ENCODE measurements at regions not wholly inside any gene's neighbourhood (a gene's known extent, or its start where the extent isn't known, plus 50 kb on each side); places are given as distances from the start of the nearest gene placed in this dataset.

DNA sequence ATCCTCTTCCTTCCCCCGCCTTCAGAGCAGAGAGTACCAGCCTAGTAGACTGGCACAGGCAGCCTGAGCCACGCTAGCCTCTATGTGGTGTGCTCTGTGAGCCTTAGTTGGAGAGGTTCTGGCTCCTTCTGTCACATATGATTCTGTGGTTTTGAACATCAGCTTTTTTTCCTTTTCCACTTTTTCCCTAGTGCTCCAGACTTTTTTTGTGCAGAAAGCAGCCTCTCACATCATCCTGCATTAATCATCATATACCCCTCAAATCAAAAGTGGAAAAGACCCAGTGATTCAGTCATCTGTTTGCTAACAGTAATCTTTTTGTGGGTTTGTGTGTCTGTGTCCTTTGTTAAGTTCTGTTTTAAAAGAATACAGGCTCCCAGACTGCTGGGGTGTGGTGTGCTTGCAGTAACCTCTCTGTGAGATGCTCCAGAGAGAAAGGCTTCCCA, 663.9 kb upstream of the RGMB start:
- DNase-seq = no peak
- 79 to 81% methylated on average over 2 of the region's 2 CpGs for WGBS, 2 donors
- no peaks in the 10 kb centered on the region for H3K36me3 ChIP-seq
- no peaks in the 10 kb centered on the region for H3K9me3 ChIP-seq
- intact Hi-C loops (cut with DNase I) = no loop called here
- H3K4me1 ChIP-seq = no peaks in the 10 kb centered on the region
- H3K27me3 ChIP-seq = no peaks in the 10 kb centered on the region
- no peak overlapping the region for H3K27ac ChIP-seq
- TF ChIP-seq, protein P1, sequence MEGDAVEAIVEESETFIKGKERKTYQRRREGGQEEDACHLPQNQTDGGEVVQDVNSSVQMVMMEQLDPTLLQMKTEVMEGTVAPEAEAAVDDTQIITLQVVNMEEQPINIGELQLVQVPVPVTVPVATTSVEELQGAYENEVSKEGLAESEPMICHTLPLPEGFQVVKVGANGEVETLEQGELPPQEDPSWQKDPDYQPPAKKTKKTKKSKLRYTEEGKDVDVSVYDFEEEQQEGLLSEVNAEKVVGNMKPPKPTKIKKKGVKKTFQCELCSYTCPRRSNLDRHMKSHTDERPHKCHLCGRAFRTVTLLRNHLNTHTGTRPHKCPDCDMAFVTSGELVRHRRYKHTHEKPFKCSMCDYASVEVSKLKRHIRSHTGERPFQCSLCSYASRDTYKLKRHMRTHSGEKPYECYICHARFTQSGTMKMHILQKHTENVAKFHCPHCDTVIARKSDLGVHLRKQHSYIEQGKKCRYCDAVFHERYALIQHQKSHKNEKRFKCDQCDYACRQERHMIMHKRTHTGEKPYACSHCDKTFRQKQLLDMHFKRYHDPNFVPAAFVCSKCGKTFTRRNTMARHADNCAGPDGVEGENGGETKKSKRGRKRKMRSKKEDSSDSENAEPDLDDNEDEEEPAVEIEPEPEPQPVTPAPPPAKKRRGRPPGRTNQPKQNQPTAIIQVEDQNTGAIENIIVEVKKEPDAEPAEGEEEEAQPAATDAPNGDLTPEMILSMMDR (IDR thresholded peaks at IDR 0.05) = no peak
- TF ChIP-seq POLR2A (IDR thresholded peaks at IDR 0.05) = no peak
- no peak overlapping the region for H3K4me3 ChIP-seq (replicated peaks in 1 of 3)

DNA sequence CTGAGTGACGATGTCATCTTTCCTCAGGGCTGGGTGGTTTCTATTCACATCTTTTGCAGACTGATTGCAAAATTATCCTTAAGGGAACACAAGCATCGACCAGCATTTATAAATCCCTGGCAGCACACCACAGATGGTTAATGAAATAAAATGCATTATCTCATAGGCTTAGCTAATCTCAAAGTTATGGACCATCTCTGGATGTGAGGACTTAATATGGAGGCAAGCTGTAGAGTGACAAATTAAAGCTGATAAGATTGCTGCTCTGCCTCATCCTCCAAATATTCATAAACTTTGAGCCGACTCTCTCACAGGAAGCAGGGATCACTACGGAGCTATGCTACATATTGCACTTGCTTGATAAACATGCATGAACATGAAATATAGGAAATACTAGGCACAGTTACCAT, 663.2 kb upstream of the RGMB start:
- Histone ChIP-seq H3K4me3 (replicated peaks in 1 of 3) (no peak overlapping the region), H3K27ac (no peak overlapping the region), H3K9me3 (no peaks in the 10 kb centered on the region), H3K36me3 (no peaks in the 10 kb centered on the region), H3K27me3 (no peaks in the 10 kb centered on the region), H3K4me1 (no peaks in the 10 kb centered on the region)
- TF ChIP-seq, protein P1 (IDR thresholded peaks at IDR 0.05) = no peak
- WGBS, 2 donors = 66 to 70% methylated on average over 4 of the region's 4 CpGs
- no peak for DNase-seq
- intact Hi-C loops (cut with DNase I) = no loop called here

DNA sequence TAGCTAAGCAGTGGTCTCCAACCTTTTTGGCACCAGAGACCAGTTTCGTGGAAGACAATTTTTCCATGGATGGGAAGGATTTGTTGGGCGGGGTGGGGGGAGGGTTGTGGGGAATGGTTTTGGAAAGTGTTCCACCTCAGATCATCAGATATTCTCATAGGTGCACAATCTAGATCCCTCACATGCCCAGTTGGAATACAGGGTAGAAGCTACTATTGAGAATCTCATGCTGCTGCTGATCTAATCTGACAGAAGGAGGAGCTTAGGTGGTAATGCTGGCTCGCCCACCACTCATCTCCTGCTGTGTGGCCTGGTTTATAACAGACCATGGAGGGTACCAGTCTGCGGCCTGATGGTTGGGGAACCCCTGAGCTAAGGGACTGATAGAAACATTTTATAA, 662.7 kb upstream of the RGMB start:
- DNase-seq = no peak
- no peaks in the 10 kb centered on the region for H3K4me1 ChIP-seq
- intact Hi-C loops (cut with DNase I) = no loop called here
- H3K9me3 ChIP-seq = no peaks in the 10 kb centered on the region
- H3K36me3 ChIP-seq = no peaks in the 10 kb centered on the region
- 57 to 69% methylated on average over 4 of the region's 4 CpGs for WGBS, 2 donors
- TF ChIP-seq, protein P1 (IDR thresholded peaks at IDR 0.05) = no peak
- no peak for TF ChIP-seq POLR2A (IDR thresholded peaks at IDR 0.05)
- H3K27ac ChIP-seq = no peak overlapping the region
- H3K4me3 ChIP-seq (replicated peaks in 1 of 3) = no peak overlapping the region
- H3K27me3 ChIP-seq = no peaks in the 10 kb centered on the region

DNA sequence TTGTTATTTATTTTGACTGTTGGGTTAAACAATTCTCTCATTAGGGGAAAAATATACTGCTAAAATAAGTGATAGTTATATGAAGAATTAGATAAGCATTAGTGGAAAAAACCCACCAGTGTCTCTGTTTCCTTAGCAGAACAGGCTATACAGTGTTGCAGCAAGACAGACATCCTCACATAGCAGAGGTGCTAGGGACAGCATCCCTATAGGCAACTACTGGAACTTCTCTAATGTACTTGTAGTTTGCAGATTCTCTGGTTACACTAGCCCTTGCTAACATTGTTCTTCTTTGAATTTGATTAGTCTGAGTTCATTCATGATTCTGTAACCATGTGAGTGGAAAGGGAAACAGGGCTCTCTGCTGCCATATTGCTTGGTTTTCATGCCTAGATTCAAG, 661.8 kb upstream of the RGMB start:
- no peak for DNase-seq
- Histone ChIP-seq H3K27me3 (no peaks in the 10 kb centered on the region), H3K36me3 (no peaks in the 10 kb centered on the region), H3K4me3 (replicated peaks in 1 of 3) (no peak overlapping the region), H3K27ac (no peak overlapping the region), H3K4me1 (no peaks in the 10 kb centered on the region), H3K9me3 (no peaks in the 10 kb centered on the region)
- intact Hi-C loops (cut with DNase I) = no loop called here
- TF ChIP-seq, protein P1 (IDR thresholded peaks at IDR 0.05) = no peak
- no peak for TF ChIP-seq POLR2A (IDR thresholded peaks at IDR 0.05)

DNA sequence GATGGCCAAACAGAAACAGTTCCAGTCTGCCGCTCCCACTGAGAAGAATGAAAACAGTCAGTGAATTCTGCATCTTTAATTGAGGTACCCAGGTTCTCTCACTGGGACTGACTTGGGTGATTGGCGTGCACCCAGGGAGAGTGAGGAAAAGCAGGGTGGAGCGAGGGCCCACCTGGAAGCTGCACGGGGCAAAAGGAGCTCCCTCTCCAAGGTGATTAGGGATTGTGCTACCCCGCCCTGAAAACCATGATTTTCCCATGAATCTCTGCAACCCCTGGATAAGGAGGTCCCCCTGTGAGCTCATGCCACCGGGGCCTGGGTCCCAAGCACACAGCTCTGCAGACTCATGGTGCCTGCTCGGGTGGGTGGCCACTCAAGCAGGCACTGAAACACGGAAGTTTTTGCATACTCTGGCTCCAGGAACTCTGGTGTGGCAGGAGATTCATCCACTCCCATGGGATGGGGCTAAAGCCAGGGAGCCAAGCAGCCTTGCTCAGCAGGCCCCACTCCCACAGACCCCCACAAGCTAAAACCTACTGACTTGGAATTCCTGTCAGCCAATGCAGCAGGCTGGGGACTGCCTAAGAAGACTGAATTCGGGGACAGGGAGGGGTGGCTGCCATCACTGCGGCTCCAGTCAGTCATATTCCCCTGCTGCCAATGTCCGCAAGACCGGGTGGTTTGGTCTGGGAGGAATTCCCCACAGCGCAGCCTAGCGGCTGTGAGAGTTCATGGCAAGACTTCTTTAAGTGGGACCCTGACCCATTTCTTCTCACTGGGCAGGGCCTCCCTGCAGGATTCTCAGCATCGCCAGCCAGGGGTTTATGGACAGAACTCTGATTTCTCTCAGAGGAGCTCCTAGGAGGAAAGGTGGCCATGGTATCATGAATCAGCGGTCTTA, 652.2 kb upstream of the RGMB start:
- no peaks in the 10 kb centered on the region for H3K27me3 ChIP-seq
- H3K27ac ChIP-seq = no peak overlapping the region
- intact Hi-C loops (cut with DNase I) = no loop called here
- 85 to 91% methylated on average over 11 to 16 of the region's 16 CpGs for WGBS, 2 donors
- no peak overlapping the region for H3K4me3 ChIP-seq (replicated peaks in 1 of 3)
- H3K36me3 ChIP-seq = no peaks in the 10 kb centered on the region
- no peaks in the 10 kb centered on the region for H3K9me3 ChIP-seq
- TF ChIP-seq, protein P1 (IDR thresholded peaks at IDR 0.05) = no peak
- TF ChIP-seq POLR2A (IDR thresholded peaks at IDR 0.05) = no peak
- DNase-seq = no peak
- H3K4me1 ChIP-seq = no peaks in the 10 kb centered on the region
